ENCODE measurements at regions not wholly inside any gene's neighbourhood (a gene's known extent, or its start where the extent isn't known, plus 50 kb on each side); places are given as distances from the start of the nearest gene placed in this dataset.

- DNase-seq (ENCODE audit: extremely low spot score): no peak
- CTCF ChIA-PET: interaction anchor here (0.6 kb wide), 2 partner anchors 13 to 52 kb away, joined by 3 read pairs; no protein-coding TSS in a partner anchor
- TF ChIP-seq ZNF384 (IDR thresholded peaks at IDR 0.05) (0 out of 2 replicates have a peak, but pooled peaks have one; percentile 26), PKNOX1 (IDR thresholded peaks at IDR 0.05) (0 out of 2 replicates have a peak, but pooled peaks have one; percentile 27), ARNT (IDR thresholded peaks at IDR 0.05) (no peak)
- POLR2A ChIA-PET: interaction anchor here (1.5 kb wide), 1 partner anchor 67 kb away, joined by 6 read pairs; the partner anchor contains the start of gene FOXB1
Observed at GRCh38 chr15:60070838-60071493, 66.9 kb downstream of the FOXB1 start.

GRCh38 chr15:60072826-60073465, 68.8 kb downstream of the FOXB1 start:
- TF ChIP-seq FOXA1 (IDR thresholded peaks at IDR 0.05) (no peak), CTBP1 (IDR thresholded peaks at IDR 0.05; ENCODE audit: borderline replicate concordance) (no peak), ELF4 (IDR thresholded peaks at IDR 0.05) (no peak), BHLHE40 (IDR thresholded peaks at IDR 0.05; ENCODE audit: borderline replicate concordance) (no peak), ZNF384 (IDR thresholded peaks at IDR 0.05) (no peak), TARDBP (IDR thresholded peaks at IDR 0.05) (no peak), NFRKB (IDR thresholded peaks at IDR 0.05) (no peak), HDGF (IDR thresholded peaks at IDR 0.05; ENCODE audit: borderline replicate concordance) (no peak), SUZ12 (IDR thresholded peaks at IDR 0.05) (no peak), FOXK2 (IDR thresholded peaks at IDR 0.05) (no peak), PKNOX1 (IDR thresholded peaks at IDR 0.05) (no peak), FOXM1 (IDR thresholded peaks at IDR 0.05; ENCODE audit: borderline replicate concordance) (no peak), L3MBTL2 (conservative IDR thresholded peaks at IDR 0.05) (no peak)
- no peak for DNase-seq (ENCODE audit: extremely low spot score)
- POLR2A ChIA-PET: no interaction called here

GRCh38 chr15:60073466-60073840, 69.3 kb downstream of the FOXB1 start:
- no peak for DNase-seq (ENCODE audit: extremely low spot score)
- TF ChIP-seq ELF4 (IDR thresholded peaks at IDR 0.05) (no peak), TARDBP (IDR thresholded peaks at IDR 0.05) (no peak), ARNT (IDR thresholded peaks at IDR 0.05) (no peak), BHLHE40 (IDR thresholded peaks at IDR 0.05; ENCODE audit: borderline replicate concordance) (no peak), ZNF384 (IDR thresholded peaks at IDR 0.05) (no peak), PKNOX1 (IDR thresholded peaks at IDR 0.05) (no peak), LEF1 (IDR thresholded peaks at IDR 0.05; ENCODE audit: borderline replicate concordance) (no peak), CTBP1 (IDR thresholded peaks at IDR 0.05; ENCODE audit: borderline replicate concordance) (no peak), L3MBTL2 (conservative IDR thresholded peaks at IDR 0.05) (no peak), FOXM1 (IDR thresholded peaks at IDR 0.05; ENCODE audit: borderline replicate concordance) (no peak), NFRKB (IDR thresholded peaks at IDR 0.05) (no peak), FOXA1 (IDR thresholded peaks at IDR 0.05) (no peak), FOXK2 (IDR thresholded peaks at IDR 0.05) (no peak), SP1 (IDR thresholded peaks at IDR 0.05) (no peak), HDGF (IDR thresholded peaks at IDR 0.05; ENCODE audit: borderline replicate concordance) (no peak), SUZ12 (IDR thresholded peaks at IDR 0.05) (no peak)
- POLR2A ChIA-PET: no interaction called here
- CTCF ChIA-PET: no interaction called here

More at GRCh38 chr15:60072826-60073465, 68.8 kb downstream of the FOXB1 start:
- CTCF ChIA-PET: no interaction called here

- POLR2A ChIA-PET: no interaction called here
Observed at GRCh38 chr15:60074181-60074885, 70.2 kb downstream of the FOXB1 start.

GRCh38 chr15:60076045-60076444, 71.9 kb downstream of the FOXB1 start:
- TF ChIP-seq ARNT (IDR thresholded peaks at IDR 0.05) (no peak), FOXA1 (IDR thresholded peaks at IDR 0.05) (no peak), HDGF (IDR thresholded peaks at IDR 0.05; ENCODE audit: borderline replicate concordance) (no peak), L3MBTL2 (conservative IDR thresholded peaks at IDR 0.05) (no peak), SUZ12 (IDR thresholded peaks at IDR 0.05) (no peak), NFRKB (IDR thresholded peaks at IDR 0.05) (no peak), CTBP1 (IDR thresholded peaks at IDR 0.05; ENCODE audit: borderline replicate concordance) (no peak), LEF1 (IDR thresholded peaks at IDR 0.05; ENCODE audit: borderline replicate concordance) (no peak), FOXK2 (IDR thresholded peaks at IDR 0.05) (no peak), TARDBP (IDR thresholded peaks at IDR 0.05) (no peak), PKNOX1 (IDR thresholded peaks at IDR 0.05) (no peak), ZNF384 (IDR thresholded peaks at IDR 0.05) (no peak)
- ChIA-PET CTCF (no interaction called here), POLR2A (no interaction called here)
- no peak for DNase-seq (ENCODE audit: extremely low spot score)

More at GRCh38 chr15:60074181-60074885, 70.2 kb downstream of the FOXB1 start:
- peak; percentile 38 for DNase-seq (ENCODE audit: extremely low spot score)
- CTCF ChIA-PET: no interaction called here
- TF ChIP-seq PKNOX1 (IDR thresholded peaks at IDR 0.05): peak; percentile 90
- TF ChIP-seq CTBP1 (IDR thresholded peaks at IDR 0.05; ENCODE audit: borderline replicate concordance): peak; percentile 78; the same call in 1 of the 2 replicates
- TF ChIP-seq FOXM1 (IDR thresholded peaks at IDR 0.05; ENCODE audit: borderline replicate concordance): no peak
- peak; percentile 73; the same call in 1 of the 2 replicates for TF ChIP-seq ARNT (IDR thresholded peaks at IDR 0.05)
